WTC11 (cell line): ENCODE measurements at regions not wholly inside any gene's neighbourhood (a gene's known extent, or its start where the extent isn't known, plus 50 kb on each side); places are given as distances from the start of the nearest gene placed in this dataset.

Experiments used
- ATAC-seq: fragments of 200-7000 bp; cut with Tn5 transposase; 2 replicates; pipeline ENCODE4 v1.10.0; 2021; ENCODE audit warnings: mild to moderate bottlenecking, moderate library complexity
- CTCF ChIA-PET: fragments of 300-600 bp; sonication (Branson Sonifier 250); formaldehyde crosslinking; loops from one replicate; lab custom pipeline; 2021; ENCODE audit warnings: antibody characterized with exemption; lab: Charles Lee
- POLR2A ChIA-PET: fragments of 350-600 bp; sonication (Branson Sonifier 250); formaldehyde crosslinking; loops from one replicate; lab custom pipeline; 2021; ENCODE audit warnings: antibody characterized with exemption; lab: Charles Lee
- DNase-seq: peaks from one replicate; pipeline ENCODE4 v3.0.0; 2021; ENCODE audit warnings: low spot score
- H3K27ac Mint-ChIP-seq: 2 replicates; pipeline ENCODE4 v1.8.0; 2021; ENCODE audit warnings: mixed read lengths
- H3K27me3 Mint-ChIP-seq: 2 replicates; pipeline ENCODE4 v1.8.0; 2021; ENCODE audit warnings: low read depth, mild to moderate bottlenecking, moderate library complexity, mixed read lengths
- H3K36me3 Mint-ChIP-seq: 2 replicates; pipeline ENCODE4 v1.8.0; 2021; ENCODE audit warnings: mixed read lengths
- H3K4me1 Mint-ChIP-seq: 2 replicates; pipeline ENCODE4 v1.8.0; 2022; ENCODE audit warnings: mixed read lengths
- H3K4me3 Mint-ChIP-seq: 2 replicates; pipeline ENCODE4 v1.8.0; 2021; ENCODE audit warnings: mild to moderate bottlenecking, moderate library complexity, mixed read lengths
- H3K9me3 Mint-ChIP-seq: 2 replicates; pipeline ENCODE4 v1.8.0; 2021; ENCODE audit warnings: mixed read lengths
- AFF4 ChIP-seq: sonication (generic); formaldehyde crosslinking; IDR thresholded peaks from 2 replicates; pipeline ENCODE4 v1.8.1; 2023; ENCODE audit warnings: mild to moderate bottlenecking, missing genetic modification reagents, borderline replicate concordance
- AR ChIP-seq: fragments of 250-450 bp; sonication (Bioruptor Pico); IDR thresholded peaks from 2 replicates; pipeline ENCODE4 v1.9.0; 2021; ENCODE audit warnings: mild to moderate bottlenecking
- ATF1 ChIP-seq: sonication (generic); formaldehyde crosslinking; IDR thresholded peaks from 2 replicates; pipeline ENCODE4 v1.8.1; 2023; ENCODE audit warnings: mild to moderate bottlenecking, moderate library complexity, missing genetic modification reagents
- ATF3 ChIP-seq: sonication (generic); formaldehyde crosslinking; conservative IDR thresholded peaks from 2 replicates; pipeline ENCODE4 v1.8.1; 2022; ENCODE audit warnings: mild to moderate bottlenecking, missing genetic modification reagents
- CREB1 ChIP-seq: sonication (generic); formaldehyde crosslinking; IDR thresholded peaks from 2 replicates; pipeline ENCODE4 v1.8.0; 2023; ENCODE audit warnings: mild to moderate bottlenecking, missing genetic modification reagents
- E2F4 ChIP-seq: sonication (generic); formaldehyde crosslinking; IDR thresholded peaks from 2 replicates; pipeline ENCODE4 v1.8.1; 2022; ENCODE audit warnings: low read depth, mild to moderate bottlenecking, moderate library complexity, missing genetic modification reagents, borderline replicate concordance
- EMX1 ChIP-seq: fragments of 250-450 bp; sonication (Bioruptor Pico); IDR thresholded peaks from 2 replicates; pipeline ENCODE4 v1.8.0; 2021; ENCODE audit warnings: mild to moderate bottlenecking
- FOXJ3 ChIP-seq: sonication (generic); formaldehyde crosslinking; IDR thresholded peaks from 2 replicates; pipeline ENCODE4 v1.9.0; 2021; ENCODE audit warnings: missing genetic modification reagents, mild to moderate bottlenecking, borderline replicate concordance
- HMGXB4 ChIP-seq: sonication (generic); formaldehyde crosslinking; IDR thresholded peaks from 2 replicates; pipeline ENCODE4 v1.8.1; 2023; ENCODE audit warnings: mild to moderate bottlenecking, moderate library complexity, missing genetic modification reagents
- KAT7 ChIP-seq: sonication (generic); formaldehyde crosslinking; IDR thresholded peaks from 2 replicates; pipeline ENCODE4 v1.8.1; 2023; ENCODE audit warnings: missing genetic modification reagents, mild to moderate bottlenecking, borderline replicate concordance
- MAX ChIP-seq: sonication (generic); formaldehyde crosslinking; IDR thresholded peaks from 2 replicates; pipeline ENCODE4 v1.8.0; 2022; ENCODE audit warnings: mild to moderate bottlenecking, missing genetic modification reagents
- MLX ChIP-seq: sonication (generic); formaldehyde crosslinking; IDR thresholded peaks from 2 replicates; pipeline ENCODE4 v1.8.1; 2023; ENCODE audit warnings: mild to moderate bottlenecking, missing genetic modification reagents, moderate library complexity
- NFATC4 ChIP-seq: fragments of 250-450 bp; sonication (Bioruptor Pico); IDR thresholded peaks from 2 replicates; pipeline ENCODE4 v1.9.0; 2021; ENCODE audit warnings: mild to moderate bottlenecking
- NFYB ChIP-seq: sonication (generic); formaldehyde crosslinking; conservative IDR thresholded peaks from 2 replicates; pipeline ENCODE4 v1.8.0; 2022; ENCODE audit warnings: low read depth, missing genetic modification reagents
- NR1H2 ChIP-seq: sonication (generic); formaldehyde crosslinking; IDR thresholded peaks from 2 replicates; pipeline ENCODE4 v1.9.0; 2021; ENCODE audit warnings: mild to moderate bottlenecking, moderate library complexity, missing genetic modification reagents
- PRRX2 ChIP-seq: fragments of 250-450 bp; sonication (Bioruptor Pico); IDR thresholded peaks from 2 replicates; pipeline ENCODE4 v1.8.0; 2021; ENCODE audit warnings: mild to moderate bottlenecking
- SP1 ChIP-seq: sonication (generic); formaldehyde crosslinking; conservative IDR thresholded peaks from 2 replicates; pipeline ENCODE4 v1.8.1; 2022; ENCODE audit warnings: missing genetic modification reagents
- TP53 ChIP-seq: sonication (generic); formaldehyde crosslinking; IDR thresholded peaks from 2 replicates; pipeline ENCODE4 v1.8.1; 2023; ENCODE audit warnings: mild to moderate bottlenecking, missing genetic modification reagents
- ZMAT4 ChIP-seq: fragments of 250-450 bp; sonication (Bioruptor Pico); IDR thresholded peaks from 2 replicates; pipeline ENCODE4 v1.9.0; 2021; ENCODE audit warnings: mild to moderate bottlenecking
- ZNF138 ChIP-seq: sonication (generic); formaldehyde crosslinking; conservative IDR thresholded peaks from 2 replicates; pipeline ENCODE4 v1.8.1; 2022; ENCODE audit warnings: mild to moderate bottlenecking, moderate library complexity, missing genetic modification reagents
- ZNF532 ChIP-seq: fragments of 250-450 bp; sonication (Bioruptor Pico); IDR thresholded peaks from 2 replicates; pipeline ENCODE4 v1.9.0; 2021; ENCODE audit warnings: mild to moderate bottlenecking, borderline replicate concordance

- TF ChIP-seq ZNF532 (CRISPR knock-in tag) (no peak), CREB1 (CRISPR knock-in tag) (no peak), MLX (no peak), ZMAT4 (no peak), MAX (no peak), EMX1 (CRISPR knock-in tag) (no peak)
- TF ChIP-seq, all 79 proteins: peak for 0
These were observed 68.1 kb upstream of the DNAH14 start (continued) for GRCh38 chr1:224861339-224861716.

GRCh38 chr1:224863486-224863885, 66.0 kb upstream of the DNAH14 start:
- H3K4me3 Mint-ChIP-seq, result no peak overlapping the region
- ChIA-PET CTCF (interaction anchor here (1.0 to 3.9 kb wide), 3 partner anchors 11 to 351 kb away, joined by 3 to 38 read pairs (median 4); no protein-coding TSS in a partner anchor), POLR2A (interaction anchor here (1.1 kb wide), 1 partner anchor 10 kb away, joined by 3 read pairs; no protein-coding TSS in a partner anchor)
- no peaks in the 10 kb centered on the region for H3K27me3 Mint-ChIP-seq
- H3K27ac Mint-ChIP-seq, result no peak overlapping the region
- peaks cover 23% of the 10 kb centered on the region for H3K9me3 Mint-ChIP-seq
- no peaks in the 10 kb centered on the region for H3K4me1 Mint-ChIP-seq
- ATAC-seq (no peak), DNase-seq (no peak)
- H3K36me3 Mint-ChIP-seq, result 0 out of 2 replicates have a peak, but pooled peaks cover 8% of the 10 kb centered on the region
- TF ChIP-seq ATF1 (no peak), SP1 (CRISPR knock-in tag) (no peak), PRRX2 (CRISPR knock-in tag) (no peak), ATF3 (no peak), NR1H2 (no peak), MAX (no peak), NFATC4 (CRISPR knock-in tag) (no peak), KAT7 (no peak), AFF4 (CRISPR knock-in tag) (no peak), FOXJ3 (CRISPR knock-in tag) (no peak), TP53 (CRISPR knock-in tag) (no peak), E2F4 (CRISPR knock-in tag) (no peak), AR (CRISPR knock-in tag) (no peak), ZNF138 (CRISPR knock-in tag) (no peak), NFYB (no peak), HMGXB4 (CRISPR knock-in tag) (no peak)
